GM21717 (cell line): ENCODE measurements at regions not wholly inside any gene's neighbourhood (a gene's known extent, or its start where the extent isn't known, plus 50 kb on each side); places are given as distances from the start of the nearest gene placed in this dataset.

Source experiments
- ATAC-seq: cut with Tn5 transposase; IDR thresholded peaks from one replicate; pipeline ENCODE4 v1.9.1; 2021; ENCODE audit warnings: mild to moderate bottlenecking, moderate library complexity; ENCODE audit not compliant: unreplicated experiment

GRCh38 chr18:39751161-39751560 is 2185.6 kb upstream of the CELF4 start:
- no peak for ATAC-seq

- no peak for ATAC-seq
These were observed 2183.6 kb upstream of the CELF4 start for GRCh38 chr18:39749154-39749553.

DNA sequence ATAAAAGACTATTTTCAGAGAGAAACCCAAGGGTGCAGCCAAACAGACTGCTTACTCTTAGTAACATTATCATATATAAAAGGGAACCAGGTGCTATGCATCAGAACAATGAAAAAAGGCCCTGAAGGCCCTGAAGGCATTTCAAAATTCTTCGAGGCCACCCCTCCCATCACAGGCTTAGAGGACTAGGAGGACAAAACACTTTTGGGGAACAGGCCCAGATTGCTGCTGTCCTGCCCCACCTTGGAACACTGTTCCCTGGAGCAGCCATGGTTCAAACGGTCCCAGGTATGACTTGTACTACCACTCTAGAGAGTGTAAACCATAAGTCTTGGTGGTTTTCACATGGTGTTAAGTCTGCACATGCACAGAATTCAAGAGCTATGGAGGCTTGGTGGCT is 2183.1 kb upstream of the CELF4 start:
- no peak for ATAC-seq

DNA sequence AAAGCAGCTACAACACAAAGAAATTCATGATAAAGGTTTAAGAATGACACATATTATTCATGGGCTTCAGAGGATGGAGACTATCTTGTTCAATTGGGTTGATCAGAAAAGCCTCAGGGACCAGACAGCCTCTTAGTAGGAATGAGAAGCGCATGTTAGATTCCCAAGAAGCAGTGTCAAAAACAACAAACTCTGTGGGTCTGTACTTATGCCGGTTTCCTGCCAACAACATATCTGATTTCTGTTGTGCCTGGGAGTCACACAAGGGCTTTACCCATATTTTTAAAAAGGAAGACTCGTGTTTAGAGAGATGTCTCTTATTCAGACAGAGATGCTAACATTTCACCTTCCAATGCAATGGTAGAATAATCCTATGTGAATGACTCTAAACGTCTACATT is 2180.6 kb upstream of the CELF4 start:
- no peak for ATAC-seq

DNA sequence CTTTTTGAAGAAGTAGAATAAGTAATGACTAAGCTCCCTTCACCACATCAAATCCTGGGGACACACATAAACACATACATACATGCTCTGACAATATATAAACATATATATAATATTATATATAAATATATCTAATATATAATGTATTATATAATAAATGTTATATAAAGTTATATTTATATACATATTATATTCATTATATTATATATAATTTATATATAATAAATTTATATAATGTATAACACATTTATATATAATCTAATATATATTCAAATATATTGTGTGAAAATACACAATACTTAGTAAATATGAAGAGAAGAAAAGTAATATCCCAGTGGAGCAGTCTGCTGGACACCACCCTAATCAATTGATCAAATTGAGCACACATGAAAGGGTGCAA is 2177.9 kb upstream of the CELF4 start:
- no peak for ATAC-seq

GRCh38 chr18:39741755-39742466 is 2176.3 kb upstream of the CELF4 start:
- ATAC-seq = no peak

GRCh38 chr18:39737869-39738268 is 2172.3 kb upstream of the CELF4 start:
- ATAC-seq = no peak

DNA sequence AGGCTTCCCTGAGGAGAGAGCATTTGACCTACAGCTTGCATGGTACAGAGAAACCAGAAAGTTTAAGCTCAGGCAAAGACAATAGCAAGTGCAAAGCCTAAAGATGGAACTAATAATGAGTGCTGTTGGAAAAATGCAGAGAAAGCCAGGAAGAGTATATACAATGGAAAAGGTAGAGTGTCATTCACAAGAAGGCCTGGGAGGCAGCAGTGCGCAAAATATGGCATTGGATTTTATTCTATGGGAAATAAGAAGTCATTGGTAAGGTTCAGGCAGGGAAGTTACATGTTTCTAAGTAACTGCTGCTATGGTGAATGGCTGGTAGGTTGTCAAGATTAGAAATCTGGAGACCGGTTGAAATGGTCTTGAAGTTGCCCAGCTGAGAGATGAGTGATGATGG is 2167.3 kb upstream of the CELF4 start:
- no peak for ATAC-seq

GRCh38 chr18:39730606-39731005 is 2165.0 kb upstream of the CELF4 start:
- ATAC-seq = no peak

- no peak for ATAC-seq
These were observed 2159.1 kb upstream of the CELF4 start for GRCh38 chr18:39724652-39725051.

- no peak for ATAC-seq
These were observed 2156.1 kb upstream of the CELF4 start for GRCh38 chr18:39721712-39722111.

DNA sequence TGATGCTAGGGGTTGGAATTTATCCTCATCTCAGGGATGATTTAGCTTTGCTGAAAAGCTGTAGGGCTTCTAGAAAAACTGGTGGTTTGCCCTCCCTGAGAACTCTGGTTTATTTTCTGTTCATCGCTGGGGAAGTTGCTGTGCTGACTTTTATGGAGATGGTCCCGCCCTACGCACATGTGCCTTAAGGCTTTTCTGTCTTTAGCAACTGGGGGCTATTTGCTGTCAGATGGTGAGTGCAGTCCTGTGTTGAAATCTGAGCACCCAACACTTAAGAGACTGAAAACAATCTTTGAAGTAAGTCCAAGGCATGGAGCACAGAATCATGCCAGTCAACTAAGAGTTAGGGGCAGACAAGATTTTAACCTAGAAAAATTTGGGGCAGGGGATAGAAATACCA is 2148.4 kb upstream of the CELF4 start:
- ATAC-seq = no peak

DNA sequence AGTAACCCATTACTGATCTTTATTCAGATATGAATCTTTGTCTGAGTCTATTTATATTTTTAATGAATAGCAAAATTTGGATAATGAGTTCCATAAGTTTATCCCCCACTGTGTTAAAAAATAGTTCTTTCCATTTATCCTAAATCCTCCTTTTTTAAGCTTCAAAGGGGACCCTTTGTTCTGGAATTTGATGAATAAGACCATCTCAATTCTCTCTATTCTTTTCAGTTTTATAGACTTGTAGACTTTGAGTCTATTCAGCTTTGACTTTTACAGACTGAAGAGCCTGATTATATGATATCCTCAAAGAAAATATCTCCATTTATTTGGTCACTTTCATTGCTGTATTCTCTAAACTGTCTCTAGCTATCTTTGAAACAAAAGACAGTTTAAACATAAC is 2146.1 kb upstream of the CELF4 start:
- ATAC-seq = no peak

DNA sequence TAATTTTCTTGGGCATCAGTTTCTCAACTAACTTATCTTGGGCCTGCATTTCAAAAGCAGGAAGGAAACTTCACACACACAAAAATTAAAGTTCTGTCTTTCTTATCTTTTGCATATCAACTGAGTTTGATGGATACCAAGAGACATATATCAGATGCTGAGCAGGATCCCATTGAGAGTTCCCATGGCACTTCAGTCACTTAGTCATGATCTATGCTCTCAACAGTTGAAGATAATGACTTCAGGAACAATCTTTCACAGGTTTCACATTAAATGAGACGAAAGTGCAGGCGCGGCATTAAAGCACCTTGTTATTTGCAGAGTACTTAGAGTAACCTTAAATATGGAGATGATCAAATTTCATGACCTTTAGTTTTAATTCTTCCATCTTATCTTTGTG is 2139.8 kb upstream of the CELF4 start:
- no peak for ATAC-seq

DNA sequence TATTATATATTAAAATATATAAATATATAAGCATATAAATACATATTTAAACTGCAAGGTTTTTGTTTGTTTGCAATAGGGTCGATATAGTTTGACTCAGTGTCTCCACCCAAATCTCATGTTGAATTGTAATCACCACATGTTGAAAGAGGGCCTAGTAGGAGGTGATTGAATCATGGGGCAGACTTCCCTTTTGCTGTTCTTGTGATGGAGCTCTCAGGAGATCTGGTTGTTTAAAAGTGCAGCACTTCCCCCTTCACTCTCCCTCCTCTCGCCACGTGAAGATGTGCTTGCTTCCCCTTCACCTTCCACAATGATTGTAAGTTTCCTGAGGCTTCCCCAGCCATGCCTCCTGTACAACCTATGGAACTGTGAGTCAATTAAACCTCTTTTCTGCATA is 2137.3 kb upstream of the CELF4 start:
- no peak for ATAC-seq

DNA sequence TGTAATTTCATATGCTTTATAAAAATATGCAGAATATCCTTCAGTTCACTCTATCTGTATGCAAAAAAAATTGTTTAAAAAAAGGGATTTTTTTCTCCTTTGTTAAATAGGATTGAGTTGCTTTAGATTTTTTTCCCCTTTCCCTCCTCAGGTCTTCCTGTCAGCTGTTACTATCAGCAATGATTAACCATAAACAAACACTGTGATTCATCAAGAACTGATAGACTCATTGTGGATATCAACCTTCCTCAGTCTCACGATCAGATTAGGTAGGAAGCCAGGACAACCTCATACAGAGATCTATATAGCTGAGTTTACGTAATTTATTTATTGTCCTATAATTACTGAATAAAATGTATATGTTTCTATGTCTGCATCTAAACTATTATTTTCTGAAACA is 2136.2 kb upstream of the CELF4 start:
- no peak for ATAC-seq

DNA sequence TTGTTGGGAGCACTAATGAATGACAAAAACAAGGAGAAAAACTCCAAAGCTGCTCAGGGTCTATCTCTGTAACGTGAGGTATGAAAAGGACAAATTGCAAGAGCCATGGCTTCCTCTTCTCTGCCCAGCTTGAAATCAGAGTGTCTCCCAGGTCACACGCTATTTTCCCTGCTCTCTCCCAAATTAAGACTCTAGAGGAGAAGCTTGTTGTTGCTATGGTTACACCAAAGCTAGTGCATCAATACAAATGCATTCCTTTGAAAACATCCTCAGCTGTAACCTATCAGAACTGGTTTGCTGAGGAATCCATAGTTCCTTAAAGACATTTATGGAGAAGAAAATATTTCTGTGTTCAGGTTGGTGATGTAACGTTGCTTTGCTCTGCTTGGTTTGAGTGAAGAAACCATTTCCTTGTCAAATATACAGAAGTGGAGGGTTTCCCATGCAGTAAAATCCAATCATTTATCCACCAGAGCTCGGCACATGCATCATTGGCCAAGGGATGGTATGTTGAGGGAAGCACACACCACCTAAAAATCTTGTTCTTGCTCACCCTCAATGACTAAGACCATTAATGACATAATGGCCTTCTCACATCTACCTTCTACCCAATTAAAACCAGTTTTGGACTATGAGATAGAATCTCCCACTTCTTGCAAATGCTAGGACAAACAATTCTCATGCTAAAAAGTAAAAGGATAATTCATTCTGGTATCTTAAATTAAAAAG is 2135.6 kb upstream of the CELF4 start:
- ATAC-seq = no peak

GRCh38 chr18:39699340-39699964 is 2133.9 kb upstream of the CELF4 start:
- no peak for ATAC-seq

GRCh38 chr18:39698436-39698835 is 2132.8 kb upstream of the CELF4 start:
- no peak for ATAC-seq

DNA sequence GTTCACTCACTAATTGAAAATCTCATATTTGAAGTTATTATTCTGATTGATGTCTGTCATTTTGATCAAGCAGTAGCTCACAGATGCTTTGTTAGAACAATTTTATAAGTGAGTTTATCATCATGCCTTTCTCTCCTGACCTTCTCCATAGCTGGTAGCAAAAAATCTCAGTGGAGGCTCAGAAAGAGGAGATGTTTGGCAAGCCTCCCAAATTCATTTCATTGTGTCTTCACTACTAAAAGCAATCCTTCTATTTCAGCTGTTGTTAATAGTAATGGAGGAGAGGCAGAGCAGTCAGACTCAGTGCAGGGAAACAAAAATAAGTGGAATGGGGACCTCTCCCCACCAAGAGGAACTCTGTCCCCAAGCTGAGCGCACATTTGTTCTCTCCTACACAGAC is 2127.8 kb upstream of the CELF4 start:
- no peak for ATAC-seq

GRCh38 chr18:39692367-39693015 is 2126.9 kb upstream of the CELF4 start:
- no peak for ATAC-seq
